ENCODE measurements at regions not wholly inside any gene's neighbourhood (a gene's known extent, or its start where the extent isn't known, plus 50 kb on each side); places are given as distances from the start of the nearest gene placed in this dataset.

GRCh38 chr6:169326067-169326799 lies 72.6 kb upstream of the THBS2 start:
- H3K27ac ChIP-seq, result no peak overlapping the region
- TF ChIP-seq ZFX (IDR thresholded peaks at IDR 0.05; ENCODE audit: borderline replicate concordance) (no peak), CTCF (IDR thresholded peaks at IDR 0.05) (peak; percentile 36)

DNA sequence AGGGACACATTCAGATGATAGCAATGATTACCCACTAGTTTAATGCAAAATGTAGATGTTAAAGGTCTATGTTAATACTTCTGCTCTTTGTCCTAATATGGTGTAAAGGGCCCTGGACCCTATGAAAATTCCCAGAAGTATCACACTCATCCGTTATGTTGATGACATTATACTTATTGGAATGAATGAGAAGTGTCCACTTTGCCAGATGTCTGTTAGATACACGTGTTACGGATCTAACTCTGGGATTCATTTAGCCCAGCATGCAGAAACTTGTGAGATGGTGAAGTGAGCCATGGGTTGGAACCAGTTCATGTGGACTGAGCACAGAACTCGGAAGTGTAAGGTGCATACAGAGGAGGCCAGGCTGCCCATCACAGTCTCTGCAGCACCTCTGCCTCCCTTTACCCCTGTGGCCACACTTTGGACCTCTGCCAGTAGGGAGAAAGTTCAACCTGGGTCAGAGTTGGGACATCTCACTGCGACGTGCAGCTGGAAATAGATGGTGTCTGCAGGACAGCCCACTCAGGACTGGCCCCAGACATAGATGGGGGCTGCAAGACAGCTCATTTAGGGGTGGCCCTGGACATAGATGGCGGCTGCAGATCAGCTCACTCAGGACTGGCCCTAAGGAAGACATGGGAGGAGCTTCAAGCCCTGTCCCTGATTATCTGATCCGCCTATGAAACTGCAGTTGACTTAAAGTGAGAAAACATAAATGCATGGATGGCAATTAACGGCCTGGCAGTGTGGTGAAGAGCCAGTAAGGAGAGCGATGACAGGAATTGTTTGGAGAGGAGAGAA lies 71.2 kb upstream of the THBS2 start:
- H3K27ac ChIP-seq, result no peak overlapping the region
- TF ChIP-seq CTCF (IDR thresholded peaks at IDR 0.05), result no peak
- TF ChIP-seq ZFX (IDR thresholded peaks at IDR 0.05; ENCODE audit: borderline replicate concordance), result no peak

DNA sequence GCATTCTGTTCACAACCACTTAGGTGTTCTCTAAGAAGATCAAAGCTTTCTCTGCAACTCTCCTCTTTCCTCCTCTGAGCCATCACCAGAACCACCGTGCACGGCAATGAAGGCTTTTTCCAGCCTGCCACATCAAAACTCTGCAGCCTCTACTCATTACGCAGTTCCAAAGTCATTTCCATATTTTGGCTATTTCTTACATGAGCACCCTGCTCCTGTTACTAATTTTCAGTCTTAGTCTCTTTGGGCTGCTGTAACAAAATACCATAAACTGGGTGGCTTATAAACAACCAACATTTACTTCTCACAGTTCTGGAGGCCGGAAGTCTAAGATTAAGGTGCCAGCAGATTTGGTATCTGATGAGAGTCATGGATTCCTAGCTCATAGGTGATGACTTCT lies 70.4 kb upstream of the THBS2 start:
- TF ChIP-seq ZFX (IDR thresholded peaks at IDR 0.05; ENCODE audit: borderline replicate concordance) (no peak), CTCF (IDR thresholded peaks at IDR 0.05) (no peak)
- no peak overlapping the region for H3K27ac ChIP-seq

GRCh38 chr6:169323221-169323620 lies 69.6 kb upstream of the THBS2 start:
- TF ChIP-seq CTCF (IDR thresholded peaks at IDR 0.05) (0 out of 2 replicates have a peak, but pooled peaks have one; percentile 6), ZFX (IDR thresholded peaks at IDR 0.05; ENCODE audit: borderline replicate concordance) (no peak)

GRCh38 chr6:169321546-169321945 lies 67.9 kb upstream of the THBS2 start:
- no peak overlapping the region for H3K27ac ChIP-seq
- TF ChIP-seq ZFX (IDR thresholded peaks at IDR 0.05; ENCODE audit: borderline replicate concordance) (no peak), CTCF (IDR thresholded peaks at IDR 0.05) (no peak)

More at GRCh38 chr6:169323221-169323620, 69.6 kb upstream of the THBS2 start:
- no peak overlapping the region for H3K27ac ChIP-seq

DNA sequence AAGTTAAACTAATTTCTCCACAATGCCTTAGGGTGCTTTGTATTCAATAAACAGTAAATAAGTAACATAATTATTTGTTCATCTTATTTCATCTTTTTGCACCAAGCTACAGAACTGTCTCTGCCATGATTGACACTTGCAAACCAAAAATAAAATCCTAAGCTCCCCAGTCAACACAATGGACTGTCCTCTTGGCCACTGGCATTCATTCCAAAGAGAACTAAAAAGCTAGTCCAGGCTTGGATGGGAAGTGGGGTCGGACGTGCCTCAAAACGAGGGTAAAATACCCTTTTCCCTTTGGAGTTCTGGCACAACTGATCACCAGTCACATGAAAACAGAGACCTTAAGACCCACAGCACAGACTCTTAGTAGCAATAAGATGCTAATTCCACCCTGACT lies 66.4 kb upstream of the THBS2 start:
- H3K27ac ChIP-seq, result no peak overlapping the region
- no peak for TF ChIP-seq ZFX (IDR thresholded peaks at IDR 0.05; ENCODE audit: borderline replicate concordance)
- TF ChIP-seq CTCF (IDR thresholded peaks at IDR 0.05), result no peak

All from 22Rv1 (cell line).